GM21528 (cell line): ENCODE measurements at regions not wholly inside any gene's neighbourhood (a gene's known extent, or its start where the extent isn't known, plus 50 kb on each side); places are given as distances from the start of the nearest gene placed in this dataset.

Source experiments
- ATAC-seq: cut with Tn5 transposase; IDR thresholded peaks from one replicate; pipeline ENCODE4 v1.9.1; 2021; ENCODE audit warnings: mild to moderate bottlenecking, moderate library complexity; ENCODE audit not compliant: unreplicated experiment, low FRiP score

- no peak for ATAC-seq
Measured at GRCh38 chr2:144217853-144218633, 301.9 kb downstream of the ZEB2 start.

- ATAC-seq = peak; percentile 56
Measured at GRCh38 chr2:144215701-144216675, 303.9 kb downstream of the ZEB2 start.

- ATAC-seq = no peak
Measured at GRCh38 chr2:144215207-144215606, 304.7 kb downstream of the ZEB2 start.

GRCh38 chr2:144213797-144214196 lies 306.1 kb downstream of the ZEB2 start:
- peak; percentile 87 for ATAC-seq

GRCh38 chr2:144211826-144212225 lies 308.1 kb downstream of the ZEB2 start:
- no peak for ATAC-seq

GRCh38 chr2:144211065-144211464 lies 308.9 kb downstream of the ZEB2 start:
- no peak for ATAC-seq

GRCh38 chr2:144210076-144210475 lies 309.8 kb downstream of the ZEB2 start:
- ATAC-seq = no peak

- ATAC-seq = no peak
Measured at GRCh38 chr2:144208924-144209323, 311.0 kb downstream of the ZEB2 start.

GRCh38 chr2:144206019-144206418 lies 313.9 kb downstream of the ZEB2 start:
- ATAC-seq = no peak

GRCh38 chr2:144201868-144202468 lies 318.0 kb downstream of the ZEB2 start:
- ATAC-seq = no peak

- ATAC-seq = no peak
Measured at GRCh38 chr2:144201126-144201525, 318.8 kb downstream of the ZEB2 start.

- no peak for ATAC-seq
Measured at GRCh38 chr2:144198116-144198515, 321.8 kb downstream of the ZEB2 start.

GRCh38 chr2:144194326-144195071 lies 325.4 kb downstream of the ZEB2 start:
- no peak for ATAC-seq

GRCh38 chr2:144190908-144191605 lies 328.9 kb downstream of the ZEB2 start:
- ATAC-seq = no peak

- ATAC-seq = peak; percentile 98
Measured at GRCh38 chr2:144183727-144184126, 336.2 kb downstream of the ZEB2 start.

- no peak for ATAC-seq
Measured at GRCh38 chr2:144181001-144181400, 338.9 kb downstream of the ZEB2 start.

- ATAC-seq = no peak
Measured at GRCh38 chr2:144180131-144180530, 339.8 kb downstream of the ZEB2 start.

- no peak for ATAC-seq
Measured at GRCh38 chr2:144170179-144170578, 349.7 kb downstream of the ZEB2 start.

- no peak for ATAC-seq
Measured at GRCh38 chr2:144166743-144167142, 353.2 kb downstream of the ZEB2 start.
